ENCODE measurements at regions not wholly inside any gene's neighbourhood (a gene's known extent, or its start where the extent isn't known, plus 50 kb on each side); places are given as distances from the start of the nearest gene placed in this dataset.

- no peak for DNase-seq (ENCODE audit: low spot score in 2 of 2)
- ATAC-seq: no peak
- Mint-ChIP-seq H3K27ac (no peak overlapping the region), H3K9me3 (peaks cover 24 to 27% of the 10 kb centered on the region in 2 donors), H3K36me3 (peaks cover 0 to 7% of the 10 kb centered on the region in 2 donors)
These were observed 282.6 kb upstream of the NDST4 start for GRCh38 chr4:115396034-115396433.

- peaks cover 0 to 4% of the 10 kb centered on the region in 2 donors for H3K9me3 Mint-ChIP-seq
- no peak overlapping the region for H3K27ac Mint-ChIP-seq
- H3K36me3 Mint-ChIP-seq: no peaks in the 10 kb centered on the region
- ATAC-seq (no peak), DNase-seq (ENCODE audit: low spot score in 2 of 2) (no peak)
These were observed 263.4 kb upstream of the NDST4 start for GRCh38 chr4:115376866-115377265.

- Mint-ChIP-seq H3K36me3 (no peaks in the 10 kb centered on the region), H3K27ac (no peak overlapping the region), H3K9me3 (peaks cover 0 to 4% of the 10 kb centered on the region in 2 donors)
- no peak for DNase-seq (ENCODE audit: low spot score in 2 of 2)
- ATAC-seq: no peak
These were observed 261.2 kb upstream of the NDST4 start for GRCh38 chr4:115374621-115375020.

- H3K36me3 Mint-ChIP-seq: no peaks in the 10 kb centered on the region
- ATAC-seq (no peak), DNase-seq (ENCODE audit: low spot score in 2 of 2) (no peak)
- H3K9me3 Mint-ChIP-seq: no peaks in the 10 kb centered on the region
- H3K27ac Mint-ChIP-seq: no peak overlapping the region
These were observed 257.1 kb upstream of the NDST4 start for GRCh38 chr4:115370490-115370889.

- no peaks in the 10 kb centered on the region for H3K9me3 Mint-ChIP-seq
- no peak for DNase-seq (ENCODE audit: low spot score in 2 of 2)
- no peaks in the 10 kb centered on the region for H3K36me3 Mint-ChIP-seq
- no peak overlapping the region for H3K27ac Mint-ChIP-seq
- ATAC-seq: no peak
These were observed 256.6 kb upstream of the NDST4 start for GRCh38 chr4:115370012-115370411.

GRCh38 chr4:115366390-115366789 lies 253.0 kb upstream of the NDST4 start:
- DNase-seq (ENCODE audit: low spot score in 2 of 2) (no peak), ATAC-seq (no peak)
- H3K27ac Mint-ChIP-seq: no peak overlapping the region
- H3K9me3 Mint-ChIP-seq: no peaks in the 10 kb centered on the region
- no peaks in the 10 kb centered on the region for H3K36me3 Mint-ChIP-seq

- peaks cover 3 to 6% of the 10 kb centered on the region in 2 donors for H3K9me3 Mint-ChIP-seq
- H3K27ac Mint-ChIP-seq: no peak overlapping the region
- no peaks in the 10 kb centered on the region for H3K36me3 Mint-ChIP-seq
- DNase-seq (ENCODE audit: low spot score in 2 of 2) (no peak), ATAC-seq (no peak)
These were observed 251.8 kb upstream of the NDST4 start for GRCh38 chr4:115365185-115365584.

GRCh38 chr4:115361781-115362180 lies 248.4 kb upstream of the NDST4 start:
- Mint-ChIP-seq H3K36me3 (no peaks in the 10 kb centered on the region), H3K27ac (no peak overlapping the region), H3K9me3 (peaks cover 4 to 7% of the 10 kb centered on the region in 2 donors)
- ATAC-seq (no peak), DNase-seq (ENCODE audit: low spot score in 2 of 2) (no peak)

- Mint-ChIP-seq H3K27ac (no peak overlapping the region), H3K36me3 (no peaks in the 10 kb centered on the region), H3K9me3 (peaks cover 4 to 7% of the 10 kb centered on the region in 2 donors)
These were observed 247.0 kb upstream of the NDST4 start for GRCh38 chr4:115360431-115360830.

GRCh38 chr4:115357776-115358175 lies 244.4 kb upstream of the NDST4 start:
- peaks cover 18 to 25% of the 10 kb centered on the region in 2 donors for H3K9me3 Mint-ChIP-seq
- no peak overlapping the region for H3K27ac Mint-ChIP-seq
- ATAC-seq (no peak), DNase-seq (ENCODE audit: low spot score in 2 of 2) (no peak)
- H3K36me3 Mint-ChIP-seq: peaks cover 0 to 13% of the 10 kb centered on the region in 2 donors

More at GRCh38 chr4:115360431-115360830, 247.0 kb upstream of the NDST4 start:
- ATAC-seq (no peak), DNase-seq (ENCODE audit: low spot score in 2 of 2) (no peak)

- no peak for DNase-seq (ENCODE audit: low spot score in 2 of 2)
- no peak for ATAC-seq
- H3K36me3 Mint-ChIP-seq: peaks cover 0 to 18% of the 10 kb centered on the region in 2 donors
- peaks cover 30 to 34% of the 10 kb centered on the region in 2 donors for H3K9me3 Mint-ChIP-seq
- H3K27ac Mint-ChIP-seq: no peak overlapping the region
These were observed 242.8 kb upstream of the NDST4 start for GRCh38 chr4:115356176-115356575.

- DNase-seq (ENCODE audit: low spot score in 2 of 2) (no peak), ATAC-seq (no peak)
- Mint-ChIP-seq H3K27ac (no peak overlapping the region), H3K9me3 (peaks cover 26 to 38% of the 10 kb centered on the region in 2 donors), H3K36me3 (peaks cover 0 to 18% of the 10 kb centered on the region in 2 donors)
These were observed 241.9 kb upstream of the NDST4 start for GRCh38 chr4:115355329-115355728.

- DNase-seq (ENCODE audit: low spot score in 2 of 2): no peak
- peaks cover 23 to 36% of the 10 kb centered on the region in 2 donors for H3K9me3 Mint-ChIP-seq
- no peak for ATAC-seq
- H3K27ac Mint-ChIP-seq: no peak overlapping the region
- peaks cover 0 to 18% of the 10 kb centered on the region in 2 donors for H3K36me3 Mint-ChIP-seq
These were observed 239.9 kb upstream of the NDST4 start for GRCh38 chr4:115353370-115353769.

- ATAC-seq: no peak
- Mint-ChIP-seq H3K36me3 (no peaks in the 10 kb centered on the region), H3K27ac (no peak overlapping the region)
These were observed 229.8 kb upstream of the NDST4 start for GRCh38 chr4:115343171-115343570.

GRCh38 chr4:115334736-115335411 lies 221.5 kb upstream of the NDST4 start:
- no peak overlapping the region for H3K27ac Mint-ChIP-seq
- H3K9me3 Mint-ChIP-seq: no peaks in the 10 kb centered on the region

More at GRCh38 chr4:115343171-115343570, 229.8 kb upstream of the NDST4 start:
- DNase-seq (ENCODE audit: low spot score in 2 of 2): no peak
- no peaks in the 10 kb centered on the region for H3K9me3 Mint-ChIP-seq

GRCh38 chr4:115332078-115332477 lies 218.7 kb upstream of the NDST4 start:
- Mint-ChIP-seq H3K27ac (no peak overlapping the region), H3K9me3 (no peaks in the 10 kb centered on the region), H3K36me3 (no peaks in the 10 kb centered on the region)
- DNase-seq (ENCODE audit: low spot score in 2 of 2) (no peak), ATAC-seq (no peak)

More at GRCh38 chr4:115334736-115335411, 221.5 kb upstream of the NDST4 start:
- no peaks in the 10 kb centered on the region for H3K36me3 Mint-ChIP-seq
- no peak for ATAC-seq
- DNase-seq (ENCODE audit: low spot score in 2 of 2): no peak

- DNase-seq (ENCODE audit: low spot score in 2 of 2) (no peak), ATAC-seq (no peak)
- Mint-ChIP-seq H3K9me3 (no peaks in the 10 kb centered on the region), H3K27ac (no peak overlapping the region), H3K36me3 (no peaks in the 10 kb centered on the region)
These were observed 217.8 kb upstream of the NDST4 start for GRCh38 chr4:115331241-115331640.

- Mint-ChIP-seq H3K9me3 (peaks cover 9 to 13% of the 10 kb centered on the region in 2 donors), H3K27ac (no peak overlapping the region), H3K36me3 (no peaks in the 10 kb centered on the region)
- no peak for DNase-seq (ENCODE audit: low spot score in 2 of 2)
- no peak for ATAC-seq
These were observed 212.4 kb upstream of the NDST4 start for GRCh38 chr4:115325836-115326235.

Data from activated naive CD4-positive, alpha-beta T cell treated with anti-CD3 and anti-CD28 coated beads, Interleukin-2, amount 50 U/mL, for 72 hours (primary cell).